GM23338 (cell line): ENCODE measurements at regions not wholly inside any gene's neighbourhood (a gene's known extent, or its start where the extent isn't known, plus 50 kb on each side); places are given as distances from the start of the nearest gene placed in this dataset.

Experiments
- EZH2 ChIP-seq: fragments of 200-600 bp; sonication (generic); IDR thresholded peaks from one replicate; pipeline ENCODE4 v1.8.0; 2017; ENCODE audit warnings: antibody characterized with exemption, mild to moderate bottlenecking, low read depth; ENCODE audit not compliant: unreplicated experiment
- EZH2phosphoT487 ChIP-seq: fragments of 200-600 bp; sonication (generic); IDR thresholded peaks from one replicate; pipeline ENCODE4 v1.8.1; 2018; ENCODE audit warnings: antibody characterized with exemption; ENCODE audit not compliant: unreplicated experiment
- JUNB ChIP-seq: IDR thresholded peaks from one replicate; pipeline ENCODE4 v1.6.1; 2016; ENCODE audit warnings: antibody characterized with exemption; ENCODE audit not compliant: unreplicated experiment
- TF ChIP-seq, protein P1 (sequence below), 2 experiments: fragments of 200-600 bp in 1 of 2; sonication (generic) in 1 of 2; conservative IDR thresholded peaks; 2 replicates each; pipeline versions ENCODE4 v1.5.1 to v1.6.1; 2016 to 2017; ENCODE audit warnings: antibody characterized with exemption in 2 of 2, low read depth in 2 of 2, mild to moderate bottlenecking in 2 of 2, moderate library complexity in 1 of 2

DNA sequence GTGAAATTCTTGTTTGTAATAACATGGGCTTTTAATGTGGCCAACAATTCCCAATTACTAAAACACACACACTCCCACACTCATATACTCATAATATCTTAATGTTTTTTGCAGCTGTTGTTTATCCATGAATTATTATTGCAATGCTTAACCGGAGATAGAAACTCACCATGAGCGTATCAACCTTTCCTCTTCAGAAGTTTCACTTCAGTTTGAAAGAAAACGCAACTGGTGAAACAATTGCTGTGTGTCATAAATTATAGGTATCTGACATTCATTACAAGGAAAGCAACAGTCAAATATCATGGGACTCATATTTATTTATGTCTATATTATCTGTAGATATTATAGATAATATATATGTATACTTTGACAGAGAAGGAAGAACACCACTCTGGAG is 104.1 kb downstream of the HDGFL1 start:
- TF ChIP-seq EZH2phosphoT487 (no peak), EZH2 (no peak), JUNB (no peak)
- TF ChIP-seq, protein P1, sequence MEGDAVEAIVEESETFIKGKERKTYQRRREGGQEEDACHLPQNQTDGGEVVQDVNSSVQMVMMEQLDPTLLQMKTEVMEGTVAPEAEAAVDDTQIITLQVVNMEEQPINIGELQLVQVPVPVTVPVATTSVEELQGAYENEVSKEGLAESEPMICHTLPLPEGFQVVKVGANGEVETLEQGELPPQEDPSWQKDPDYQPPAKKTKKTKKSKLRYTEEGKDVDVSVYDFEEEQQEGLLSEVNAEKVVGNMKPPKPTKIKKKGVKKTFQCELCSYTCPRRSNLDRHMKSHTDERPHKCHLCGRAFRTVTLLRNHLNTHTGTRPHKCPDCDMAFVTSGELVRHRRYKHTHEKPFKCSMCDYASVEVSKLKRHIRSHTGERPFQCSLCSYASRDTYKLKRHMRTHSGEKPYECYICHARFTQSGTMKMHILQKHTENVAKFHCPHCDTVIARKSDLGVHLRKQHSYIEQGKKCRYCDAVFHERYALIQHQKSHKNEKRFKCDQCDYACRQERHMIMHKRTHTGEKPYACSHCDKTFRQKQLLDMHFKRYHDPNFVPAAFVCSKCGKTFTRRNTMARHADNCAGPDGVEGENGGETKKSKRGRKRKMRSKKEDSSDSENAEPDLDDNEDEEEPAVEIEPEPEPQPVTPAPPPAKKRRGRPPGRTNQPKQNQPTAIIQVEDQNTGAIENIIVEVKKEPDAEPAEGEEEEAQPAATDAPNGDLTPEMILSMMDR (conservative IDR thresholded peaks at IDR 0.05; ENCODE audit: low read depth in 2 of 2), result no peak
